ENCODE measurements at regions not wholly inside any gene's neighbourhood (a gene's known extent, or its start where the extent isn't known, plus 50 kb on each side); places are given as distances from the start of the nearest gene placed in this dataset.

DNA sequence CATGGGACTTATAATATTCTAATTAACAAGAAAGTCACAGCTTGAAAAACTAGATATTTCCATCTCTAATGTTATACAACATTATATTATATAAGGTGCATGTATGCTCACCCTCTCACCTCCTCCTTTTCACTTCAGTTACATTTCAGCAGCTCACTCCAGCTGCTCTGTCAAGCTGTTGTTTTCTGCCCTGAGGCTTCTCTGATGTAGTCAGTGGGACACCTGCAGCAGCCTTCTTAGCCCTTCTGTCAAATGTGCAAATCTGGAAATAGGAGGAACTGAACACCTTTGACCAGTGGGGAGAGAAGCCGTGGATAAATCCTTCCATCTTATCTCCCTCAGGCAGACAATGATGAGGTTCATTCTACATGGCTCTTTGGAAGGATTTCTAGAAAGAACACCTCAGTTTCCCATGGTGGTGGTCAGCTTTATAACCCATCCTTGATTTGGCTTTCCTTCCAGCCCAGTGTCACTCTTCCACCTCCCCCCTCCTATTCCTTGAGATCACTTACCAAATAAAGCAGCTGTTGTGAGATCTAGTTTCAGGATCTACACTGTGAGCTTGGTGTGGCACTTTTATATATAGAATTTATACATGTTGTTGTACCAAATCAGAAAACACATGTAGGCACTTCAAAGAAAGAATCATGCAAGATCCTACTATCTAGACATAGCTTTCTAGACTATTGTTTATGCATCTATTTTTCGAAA lies 79.6 kb upstream of the STK38L start:
- TF ChIP-seq POLR2A (IDR thresholded peaks at IDR 0.05; ENCODE audit: low read length) = no peak
- TF ChIP-seq GATA1 (IDR thresholded peaks at IDR 0.05; ENCODE audit: low read depth, low read length) = no peak
